ENCODE measurements at regions not wholly inside any gene's neighbourhood (a gene's known extent, or its start where the extent isn't known, plus 50 kb on each side); places are given as distances from the start of the nearest gene placed in this dataset.

DNA sequence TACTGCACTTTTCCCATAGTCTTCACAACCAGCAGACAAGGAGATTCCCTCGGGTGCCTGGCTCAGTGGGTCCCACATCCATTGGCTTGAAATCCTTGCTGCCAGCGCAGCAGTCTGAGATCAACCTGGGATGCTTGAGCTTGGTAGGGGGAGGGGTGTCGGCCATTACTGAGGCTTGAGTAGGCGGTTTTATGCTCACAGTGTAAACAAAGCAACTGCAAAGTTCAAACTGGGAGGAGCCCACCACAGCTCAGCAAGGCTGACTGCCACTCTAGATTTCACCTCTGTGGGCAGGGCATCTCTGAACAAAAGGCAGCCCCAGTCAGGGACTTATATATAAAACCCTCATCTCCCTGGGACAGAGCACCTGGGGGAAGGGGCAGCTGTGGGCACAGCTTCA, 512.3 kb upstream of the MPDZ start:
- Histone ChIP-seq H3K79me2 (ENCODE audit: control insufficient read depth, insufficient read depth, low read length) (no peaks in the 10 kb centered on the region), H3K9ac (replicated peaks; ENCODE audit: extremely low read depth, insufficient read depth, low read length) (no peak overlapping the region), H3K4me1 (ENCODE audit: control insufficient read depth, extremely low read depth, insufficient read depth, low read length) (no peaks in the 10 kb centered on the region), H4K20me1 (replicated peaks; ENCODE audit: control insufficient read depth, extremely low read depth, insufficient read depth, low read length) (no peaks in the 10 kb centered on the region), H3K27ac (ENCODE audit: insufficient read depth, low read depth, low read length) (no peak overlapping the region), H3K9me1 (replicated peaks; ENCODE audit: control insufficient read depth, extremely low read depth, insufficient read depth, low read length) (no peaks in the 10 kb centered on the region), H3K4me2 (ENCODE audit: insufficient read depth, low read length) (no peak overlapping the region), H3K36me3 (ENCODE audit: control insufficient read depth in 2 of 2, extremely low read depth in 1 of 2, insufficient read depth in 2 of 2, low read length in 2 of 2) (no peaks in the 10 kb centered on the region), H3K9me3 (replicated peaks; ENCODE audit: control insufficient read depth, insufficient read depth, low read length) (no peaks in the 10 kb centered on the region), H3K4me3 (replicated peaks in 1 of 3; ENCODE audit: insufficient read depth in 1 of 3, low read depth in 1 of 3, low read length in 3 of 3) (no peak overlapping the region), H2AFZ (ENCODE audit: low read depth, low read length) (no peak overlapping the region), H3K27me3 (ENCODE audit: control insufficient read depth in 2 of 2, insufficient read depth in 2 of 2, low read length in 2 of 2) (no peaks in the 10 kb centered on the region)
- TF ChIP-seq FOS (IDR thresholded peaks at IDR 0.05; ENCODE audit: borderline replicate concordance, insufficient read depth, low read length) (no peak), MYC (IDR thresholded peaks at IDR 0.05; ENCODE audit: low read depth, low read length) (no peak), POLR2AphosphoS5 (IDR thresholded peaks at IDR 0.05; ENCODE audit: insufficient read depth, low read depth, low read length) (no peak), POLR2A (IDR thresholded peaks at IDR 0.05; ENCODE audit: low read depth, low read length) (no peak), EZH2 (IDR thresholded peaks at IDR 0.05; ENCODE audit: borderline replicate concordance, low read depth, low read length, severe bottlenecking) (no peak), JUN (IDR thresholded peaks at IDR 0.05; ENCODE audit: borderline replicate concordance, insufficient read depth, insufficient read length, low read depth) (no peak), GATA2 (IDR thresholded peaks at IDR 0.05; ENCODE audit: insufficient read depth, insufficient read length, low read depth, low read length) (no peak)
- TF ChIP-seq, protein P1, sequence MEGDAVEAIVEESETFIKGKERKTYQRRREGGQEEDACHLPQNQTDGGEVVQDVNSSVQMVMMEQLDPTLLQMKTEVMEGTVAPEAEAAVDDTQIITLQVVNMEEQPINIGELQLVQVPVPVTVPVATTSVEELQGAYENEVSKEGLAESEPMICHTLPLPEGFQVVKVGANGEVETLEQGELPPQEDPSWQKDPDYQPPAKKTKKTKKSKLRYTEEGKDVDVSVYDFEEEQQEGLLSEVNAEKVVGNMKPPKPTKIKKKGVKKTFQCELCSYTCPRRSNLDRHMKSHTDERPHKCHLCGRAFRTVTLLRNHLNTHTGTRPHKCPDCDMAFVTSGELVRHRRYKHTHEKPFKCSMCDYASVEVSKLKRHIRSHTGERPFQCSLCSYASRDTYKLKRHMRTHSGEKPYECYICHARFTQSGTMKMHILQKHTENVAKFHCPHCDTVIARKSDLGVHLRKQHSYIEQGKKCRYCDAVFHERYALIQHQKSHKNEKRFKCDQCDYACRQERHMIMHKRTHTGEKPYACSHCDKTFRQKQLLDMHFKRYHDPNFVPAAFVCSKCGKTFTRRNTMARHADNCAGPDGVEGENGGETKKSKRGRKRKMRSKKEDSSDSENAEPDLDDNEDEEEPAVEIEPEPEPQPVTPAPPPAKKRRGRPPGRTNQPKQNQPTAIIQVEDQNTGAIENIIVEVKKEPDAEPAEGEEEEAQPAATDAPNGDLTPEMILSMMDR (IDR thresholded peaks at IDR 0.05; ENCODE audit: extremely low read depth in 1 of 2, insufficient read depth in 1 of 2, low read depth in 1 of 2, low read length in 2 of 2) = no peak
- TF ChIP-seq, protein P2, sequence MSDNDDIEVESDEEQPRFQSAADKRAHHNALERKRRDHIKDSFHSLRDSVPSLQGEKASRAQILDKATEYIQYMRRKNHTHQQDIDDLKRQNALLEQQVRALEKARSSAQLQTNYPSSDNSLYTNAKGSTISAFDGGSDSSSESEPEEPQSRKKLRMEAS (IDR thresholded peaks at IDR 0.05; ENCODE audit: insufficient read depth, insufficient read length) = no peak
- ChIA-PET CTCF (no interaction called here), POLR2A (no interaction called here)
- dilution Hi-C loops (cut with MboI; ENCODE audit: extremely low pct_ligation_motif_present, low sequenced_read_pairs) (no loop called here), intact Hi-C loops (cut with micrococcal nuclease) (no loop called here)
- BruUV-seq (replicated peaks) = no TSS peak
- DNase-seq (ENCODE audit: low read depth, low spot score) (no peak), FAIRE-seq (no peak)

All from endothelial cell of umbilical vein (primary cell).